Stimulated activated CD4-positive, alpha-beta T cell treated with anti-CD3 and anti-CD28 coated beads, Interleukin-12 subunit alpha, Interleukin-12 subunit beta, amount 100 ng/mL, for 4 hours (primary cell): ENCODE measurements at regions not wholly inside any gene's neighbourhood (a gene's known extent, or its start where the extent isn't known, plus 50 kb on each side); places are given as distances from the start of the nearest gene placed in this dataset.
A peak's percentile ranks its signal among the peaks of the same experiment; 100 is the strongest.

Experiments used
- DNase-seq: peaks from one replicate; pipeline ENCODE4 v3.0.0-alpha.2; 2020

- DNase-seq: no peak
These were observed 316.1 kb downstream of the GADD45G start for GRCh38 chr9:89920951-89921350.

GRCh38 chr9:89922099-89922498 lies 317.3 kb downstream of the GADD45G start:
- DNase-seq: no peak

GRCh38 chr9:89923174-89923573 lies 318.4 kb downstream of the GADD45G start:
- no peak for DNase-seq

DNA sequence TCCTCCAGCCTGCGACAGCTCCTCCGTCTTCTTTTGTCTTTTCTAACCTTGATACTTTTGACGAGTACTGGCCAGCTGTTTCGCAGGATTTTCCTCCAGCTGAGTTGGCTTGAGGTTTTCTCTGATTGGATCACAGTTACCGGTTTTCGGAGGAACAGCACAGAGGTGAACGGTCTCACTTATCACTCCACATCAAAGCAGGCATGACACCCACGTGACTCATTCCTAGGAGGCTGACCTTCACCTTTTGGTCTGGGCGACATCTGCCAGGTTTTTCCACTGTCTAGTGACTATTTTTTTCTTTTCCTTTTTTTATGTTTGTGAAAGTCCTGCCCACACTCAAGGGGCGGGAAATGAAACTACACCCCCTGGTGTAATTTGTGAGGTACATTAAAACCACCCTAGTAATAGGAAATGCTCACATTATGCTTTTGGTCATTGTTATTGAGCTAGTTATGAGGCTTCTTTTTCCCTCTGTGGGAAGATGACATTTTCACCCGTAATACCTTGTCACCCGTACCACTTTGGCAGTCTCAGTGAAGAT lies 319.2 kb downstream of the GADD45G start:
- DNase-seq: peak; percentile 34

DNA sequence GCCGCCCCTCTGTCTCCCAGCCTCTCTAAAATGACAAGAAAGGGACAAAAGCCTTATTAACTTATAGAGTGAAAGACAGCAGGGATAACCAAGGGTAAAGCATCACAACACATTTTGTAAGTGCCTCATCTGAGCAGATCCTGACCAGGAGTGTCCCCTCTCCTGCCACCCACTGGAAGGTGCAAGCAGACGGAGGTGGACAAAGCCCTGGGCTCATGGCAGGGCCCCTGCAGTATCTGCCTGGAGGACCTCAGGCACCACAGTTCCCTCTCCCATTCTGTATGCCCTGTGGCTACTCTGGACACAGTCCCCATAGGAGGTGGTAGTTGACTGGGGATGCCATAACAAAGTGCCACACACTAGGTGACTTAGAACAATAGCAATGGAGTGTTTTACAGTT lies 319.8 kb downstream of the GADD45G start:
- no peak for DNase-seq

DNA sequence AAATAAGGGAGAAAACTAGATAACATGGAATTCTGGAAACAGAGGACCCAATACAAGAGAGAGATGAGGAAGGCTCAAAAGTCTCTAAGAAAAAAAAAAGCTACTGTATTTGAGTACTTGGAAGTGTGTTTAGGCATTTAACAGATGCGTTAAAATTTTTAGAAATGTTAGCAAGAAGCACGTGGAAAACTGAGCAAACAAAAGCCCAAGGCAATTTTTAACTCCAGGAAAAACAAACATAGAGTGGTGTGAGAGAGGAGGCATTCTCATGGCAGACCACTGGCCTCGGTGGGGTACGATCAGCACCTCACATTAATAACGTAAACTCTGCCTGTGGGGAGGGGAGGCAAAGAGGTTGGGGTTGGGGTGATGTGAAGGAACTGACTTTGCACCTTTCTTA lies 321.4 kb downstream of the GADD45G start:
- no peak for DNase-seq

DNA sequence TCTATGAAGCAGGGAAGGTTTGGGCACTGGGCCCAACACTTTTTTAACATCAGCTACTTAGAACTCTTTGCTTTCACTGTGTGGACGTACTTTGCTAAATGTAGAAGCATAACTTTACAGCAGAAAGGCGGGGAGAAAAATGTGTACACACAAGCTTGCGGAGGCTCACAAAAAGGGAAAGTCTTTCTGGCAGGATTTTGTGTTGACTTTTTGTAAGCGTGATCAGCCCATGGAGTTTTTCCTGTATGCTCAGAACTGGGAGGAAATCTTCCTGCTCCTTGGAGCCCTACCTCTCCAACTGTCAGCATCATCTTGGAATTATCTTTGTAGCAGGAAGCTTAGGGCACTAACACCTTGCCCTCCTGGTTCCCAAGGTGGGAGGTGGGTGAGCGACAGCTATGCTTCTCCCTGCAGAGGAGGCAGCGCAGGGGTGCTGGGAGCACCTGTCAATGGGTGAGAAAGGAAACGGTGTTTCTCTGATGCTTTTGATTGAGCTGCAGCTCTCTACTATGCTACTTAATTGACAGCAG lies 321.9 kb downstream of the GADD45G start:
- DNase-seq: no peak

GRCh38 chr9:89928106-89928505 lies 323.3 kb downstream of the GADD45G start:
- DNase-seq: no peak

DNA sequence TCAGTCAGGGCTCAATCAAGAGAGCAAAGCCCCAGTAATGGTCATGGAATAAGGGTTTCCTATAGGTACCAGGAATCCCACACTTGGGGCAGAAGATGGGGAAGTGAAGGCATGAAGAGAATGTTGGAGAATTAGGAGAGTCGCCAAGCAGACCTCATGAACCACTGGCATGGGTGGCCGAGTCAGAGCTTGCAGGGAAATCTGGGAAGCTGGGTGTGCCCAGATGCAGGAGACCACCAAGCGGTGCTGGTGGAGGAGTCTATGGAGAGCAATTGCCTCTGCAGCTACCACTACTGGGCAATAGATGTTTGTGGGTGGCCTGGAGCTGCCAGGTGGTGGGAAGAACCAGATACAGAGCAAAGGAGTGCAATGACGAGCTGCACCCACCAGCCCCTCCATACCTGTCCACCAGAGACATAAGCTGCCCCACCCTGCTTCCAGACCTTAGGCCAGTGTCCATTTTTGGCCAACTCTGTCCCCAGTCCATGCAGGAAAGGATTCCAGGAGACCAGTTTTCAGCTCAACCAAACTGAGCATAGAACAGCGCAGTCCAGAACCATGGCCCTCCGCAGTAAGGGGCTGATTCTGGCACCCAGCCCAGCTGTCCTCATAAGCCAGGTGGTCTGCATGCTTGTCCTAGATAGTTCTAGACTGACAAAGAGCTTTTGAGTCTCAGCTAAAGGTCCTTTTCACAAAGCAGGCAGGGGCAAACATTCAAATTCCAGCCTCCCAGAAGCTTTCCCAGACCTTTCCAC lies 323.9 kb downstream of the GADD45G start:
- no peak for DNase-seq

DNA sequence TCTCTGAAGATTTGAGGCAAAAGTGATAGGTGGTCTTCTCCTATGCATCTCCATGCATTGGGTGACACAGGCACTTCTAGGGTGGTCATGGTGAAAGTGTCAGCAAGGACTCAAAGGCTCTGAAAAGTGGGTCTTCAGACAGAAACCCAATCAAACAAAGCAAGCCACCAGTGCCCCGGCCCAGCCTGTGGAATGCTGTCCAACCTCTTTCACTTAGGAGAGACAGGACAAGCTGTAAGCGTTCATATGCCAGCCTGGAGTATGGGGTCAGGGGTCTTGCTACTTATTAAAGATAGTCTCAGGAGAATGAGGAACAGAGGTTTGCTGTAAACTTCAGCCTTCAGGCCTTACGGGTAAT lies 324.5 kb downstream of the GADD45G start:
- DNase-seq: no peak

DNA sequence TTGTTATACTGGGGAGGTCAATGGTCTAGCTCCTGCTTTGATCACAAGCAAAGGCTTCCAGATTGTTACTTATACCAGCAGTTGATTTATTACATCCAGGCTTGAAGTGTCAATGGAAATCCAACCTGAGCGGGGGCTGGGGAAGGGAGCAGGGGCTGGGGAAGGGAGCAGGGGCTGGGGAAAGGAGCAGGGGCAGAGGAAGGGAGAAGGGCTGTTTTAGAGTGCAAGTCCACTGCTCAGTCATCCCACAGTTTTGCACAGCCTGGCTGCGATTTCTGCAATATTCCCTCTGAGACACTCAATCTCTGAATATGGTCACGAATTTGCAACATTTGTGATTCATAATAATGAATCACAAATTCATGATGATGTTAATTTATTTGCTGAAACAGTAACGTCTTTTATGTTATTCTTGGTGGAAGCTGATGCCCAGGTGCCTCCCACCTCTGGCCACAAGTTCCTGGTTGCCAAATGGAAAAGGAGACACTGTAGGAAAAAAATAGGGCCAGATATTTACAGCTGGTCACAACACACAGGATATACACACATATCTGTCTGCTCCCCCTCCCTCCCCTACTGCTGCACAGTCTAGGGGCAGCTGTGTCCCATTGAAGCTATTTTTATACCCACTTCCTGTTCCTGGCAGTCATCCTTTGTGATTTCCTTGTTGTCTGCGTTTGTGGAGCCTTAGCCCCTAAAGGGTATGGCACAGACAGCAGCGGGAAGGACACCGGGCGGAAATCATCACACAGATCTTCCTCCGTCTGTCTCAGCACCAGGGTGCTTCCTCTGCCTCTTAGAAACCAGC lies 325.1 kb downstream of the GADD45G start:
- DNase-seq: no peak

DNA sequence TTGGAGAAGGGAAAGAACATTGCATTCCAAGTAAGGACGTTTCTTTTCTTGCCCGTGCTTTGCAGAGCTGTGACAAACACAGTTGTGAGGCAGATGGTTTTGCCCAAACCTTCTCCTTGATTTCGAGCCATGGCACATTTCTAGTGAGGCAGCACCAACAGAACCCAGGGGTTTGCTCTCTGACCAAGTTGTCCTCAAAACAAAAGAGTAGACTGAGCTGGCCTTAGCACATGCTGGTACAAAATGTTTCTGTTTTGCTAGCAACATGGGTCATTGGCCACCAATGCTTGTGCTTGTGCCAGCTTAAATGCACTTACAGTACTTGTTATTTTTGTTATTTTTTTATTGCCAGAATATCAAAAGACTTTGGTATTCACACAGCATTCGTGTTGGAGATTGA lies 328.8 kb downstream of the GADD45G start:
- no peak for DNase-seq

- DNase-seq: no peak
These were observed 330.3 kb downstream of the GADD45G start for GRCh38 chr9:89935115-89935514.

GRCh38 chr9:89935801-89936200 lies 331.0 kb downstream of the GADD45G start:
- DNase-seq: no peak

GRCh38 chr9:89937051-89937450 lies 332.2 kb downstream of the GADD45G start:
- DNase-seq: no peak

DNA sequence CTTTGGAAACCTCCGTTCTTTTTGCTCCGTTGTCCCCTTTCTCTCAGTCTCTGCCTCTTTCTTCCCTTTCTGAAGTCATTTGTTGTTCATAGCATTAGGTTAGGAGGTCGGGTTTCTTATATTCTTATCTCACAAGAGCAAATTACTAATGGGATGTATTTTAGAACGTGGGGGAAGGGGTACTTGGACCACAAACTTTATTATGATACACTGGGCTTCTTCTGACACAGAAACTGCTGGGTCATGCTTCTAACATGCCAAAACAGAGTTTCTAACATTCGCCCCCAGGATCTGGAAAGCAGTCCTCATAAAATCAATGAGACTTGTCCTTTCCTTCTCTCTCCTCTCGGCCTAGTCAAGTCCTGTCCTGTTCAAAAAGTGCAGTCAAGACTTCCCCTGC lies 334.4 kb downstream of the GADD45G start:
- DNase-seq: no peak

GRCh38 chr9:89939626-89940292 lies 334.9 kb downstream of the GADD45G start:
- DNase-seq: no peak

GRCh38 chr9:89940625-89941024 lies 335.8 kb downstream of the GADD45G start:
- no peak for DNase-seq

DNA sequence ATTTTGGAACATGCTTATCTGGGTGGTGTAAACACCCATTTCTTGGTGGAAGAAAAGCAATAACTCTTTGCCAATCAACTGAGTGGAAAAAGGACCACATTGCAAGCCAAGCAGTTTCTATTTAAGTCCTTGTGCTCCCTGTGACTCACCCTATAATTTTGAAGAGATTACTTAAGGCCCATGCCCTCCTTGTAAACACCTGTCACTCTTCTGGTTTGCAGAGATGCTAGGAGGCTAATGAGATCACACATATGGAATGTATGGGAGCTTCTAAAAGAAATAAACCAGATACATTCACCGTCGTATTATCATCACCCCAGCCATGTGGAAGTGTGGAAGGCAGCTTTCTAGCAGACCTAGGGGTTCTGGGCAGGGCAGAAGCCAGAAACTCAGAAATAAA lies 337.1 kb downstream of the GADD45G start:
- no peak for DNase-seq

GRCh38 chr9:89942643-89943042 lies 337.8 kb downstream of the GADD45G start:
- DNase-seq: no peak

DNA sequence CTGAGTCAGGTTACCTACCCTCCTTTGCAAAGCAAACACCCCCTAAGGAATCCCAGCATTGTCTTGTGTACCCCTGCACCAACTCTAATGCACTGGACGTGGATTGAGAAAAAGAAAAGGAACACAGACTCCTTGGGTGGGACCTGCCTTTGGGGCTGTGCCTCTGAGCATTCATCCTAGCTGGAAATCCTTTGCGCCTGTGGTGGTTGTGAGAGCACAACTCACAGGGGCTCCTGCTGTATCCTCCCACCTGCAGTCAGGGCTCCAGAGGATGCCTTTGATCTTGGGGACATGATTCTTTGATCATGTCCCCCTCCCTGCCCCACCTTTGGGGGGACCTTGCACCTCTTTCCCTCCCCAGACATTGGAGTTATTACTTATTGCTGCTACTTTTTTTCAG lies 338.5 kb downstream of the GADD45G start:
- no peak for DNase-seq

DNA sequence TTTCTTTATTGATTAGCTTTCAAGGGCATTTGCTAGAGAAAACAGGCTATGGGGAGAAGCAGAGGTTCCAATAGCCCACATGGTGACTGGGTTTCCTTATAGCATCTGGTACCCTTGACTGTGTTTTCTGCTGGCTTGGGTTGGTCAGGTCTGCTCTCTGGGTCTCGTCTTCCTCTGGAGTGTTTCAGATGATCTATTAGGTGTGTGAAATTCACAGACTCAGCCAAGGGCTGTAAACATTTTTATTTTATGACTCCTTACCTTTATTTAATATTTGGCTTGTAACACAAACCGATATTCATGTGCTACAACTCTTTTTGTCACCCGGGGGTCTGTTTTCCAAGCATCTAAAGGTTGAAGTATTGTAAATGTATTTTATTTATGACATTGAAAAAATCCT lies 338.9 kb downstream of the GADD45G start:
- DNase-seq: no peak

- DNase-seq: no peak
These were observed 340.3 kb downstream of the GADD45G start for GRCh38 chr9:89945133-89945532.
